Fibroblast of the aortic adventitia (primary cell): ENCODE measurements at regions not wholly inside any gene's neighbourhood (a gene's known extent, or its start where the extent isn't known, plus 50 kb on each side); places are given as distances from the start of the nearest gene placed in this dataset.
A peak's percentile ranks its signal among the peaks of the same experiment; 100 is the strongest.

Experiments used
- DNase-seq: peaks from one replicate; pipeline ENCODE4 v3.0.0-alpha.2; 2010; ENCODE audit warnings: low read depth
- H3K4me3 ChIP-seq: 2 replicates; pipeline ENCODE4 v1.5.1; 2011; ENCODE audit warnings: low read depth, mild to moderate bottlenecking, control low read depth, low read length, moderate library complexity
- TF ChIP-seq, protein P1 (sequence below): IDR thresholded peaks from 2 replicates; pipeline ENCODE4 v1.5.1; 2011; ENCODE audit warnings: mild to moderate bottlenecking, low read length, control low read depth, inconsistent platforms; ENCODE audit not compliant: insufficient read depth

DNA sequence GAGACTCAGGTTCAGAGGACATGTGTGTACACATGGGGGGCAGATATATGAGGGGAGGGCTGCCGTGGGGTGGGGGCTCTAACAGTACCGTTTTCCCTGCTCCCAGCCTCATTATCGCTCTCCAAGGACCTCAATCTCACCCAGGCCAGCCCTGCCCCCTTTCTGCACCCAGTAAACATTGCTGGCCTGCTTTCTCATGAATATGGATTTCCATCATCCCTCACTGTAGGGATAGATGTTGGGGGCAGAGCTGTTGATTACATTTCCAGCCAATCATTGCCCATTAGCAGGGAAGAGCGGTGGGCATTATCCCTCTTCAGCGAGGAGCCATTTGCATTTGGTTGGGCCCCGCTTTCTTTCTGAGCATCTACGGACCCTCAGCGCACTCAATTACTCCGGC lies 273.8 kb downstream of the RPS6KC1 start:
- no peak for DNase-seq
- no peak overlapping the region for H3K4me3 ChIP-seq
- TF ChIP-seq, protein P1, sequence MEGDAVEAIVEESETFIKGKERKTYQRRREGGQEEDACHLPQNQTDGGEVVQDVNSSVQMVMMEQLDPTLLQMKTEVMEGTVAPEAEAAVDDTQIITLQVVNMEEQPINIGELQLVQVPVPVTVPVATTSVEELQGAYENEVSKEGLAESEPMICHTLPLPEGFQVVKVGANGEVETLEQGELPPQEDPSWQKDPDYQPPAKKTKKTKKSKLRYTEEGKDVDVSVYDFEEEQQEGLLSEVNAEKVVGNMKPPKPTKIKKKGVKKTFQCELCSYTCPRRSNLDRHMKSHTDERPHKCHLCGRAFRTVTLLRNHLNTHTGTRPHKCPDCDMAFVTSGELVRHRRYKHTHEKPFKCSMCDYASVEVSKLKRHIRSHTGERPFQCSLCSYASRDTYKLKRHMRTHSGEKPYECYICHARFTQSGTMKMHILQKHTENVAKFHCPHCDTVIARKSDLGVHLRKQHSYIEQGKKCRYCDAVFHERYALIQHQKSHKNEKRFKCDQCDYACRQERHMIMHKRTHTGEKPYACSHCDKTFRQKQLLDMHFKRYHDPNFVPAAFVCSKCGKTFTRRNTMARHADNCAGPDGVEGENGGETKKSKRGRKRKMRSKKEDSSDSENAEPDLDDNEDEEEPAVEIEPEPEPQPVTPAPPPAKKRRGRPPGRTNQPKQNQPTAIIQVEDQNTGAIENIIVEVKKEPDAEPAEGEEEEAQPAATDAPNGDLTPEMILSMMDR: no peak

GRCh38 chr1:213325482-213325881 lies 274.4 kb downstream of the RPS6KC1 start:
- DNase-seq: no peak
- H3K4me3 ChIP-seq: no peak overlapping the region
- TF ChIP-seq, protein P1: no peak

DNA sequence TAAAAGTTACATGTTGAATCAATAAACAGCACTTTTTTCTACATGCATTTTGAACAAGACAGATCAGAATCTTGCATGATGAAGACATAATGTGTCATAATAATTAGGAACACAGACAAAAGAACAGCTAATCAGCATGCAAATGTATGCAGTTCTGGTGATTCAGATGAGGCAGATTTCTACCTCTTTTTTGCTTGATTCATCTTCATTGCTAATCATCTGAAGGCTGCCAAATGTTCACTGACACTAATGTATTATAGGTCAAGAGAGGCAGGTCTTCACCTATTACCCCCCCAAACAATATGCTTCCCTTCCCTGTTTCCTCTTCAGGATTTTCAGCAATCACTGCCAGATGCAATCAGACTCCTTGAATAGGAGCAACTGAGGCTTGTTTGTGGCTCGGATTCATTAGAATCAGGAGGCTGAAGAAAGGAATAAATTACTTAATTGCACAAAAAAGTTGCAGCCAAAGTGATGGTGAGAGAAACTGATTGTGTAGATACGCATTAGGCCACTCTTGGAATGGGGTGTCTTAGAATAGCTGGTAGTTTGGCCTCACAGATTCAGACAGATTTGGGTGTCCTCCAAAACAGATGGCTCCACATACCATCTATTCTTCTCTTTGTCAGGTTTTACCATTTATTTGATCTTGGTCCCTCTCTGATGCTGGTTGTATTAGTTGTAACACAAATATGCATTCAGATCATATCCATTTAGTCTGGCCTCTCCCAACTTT lies 275.4 kb downstream of the RPS6KC1 start:
- TF ChIP-seq, protein P1: no peak
- no peak overlapping the region for H3K4me3 ChIP-seq
- no peak for DNase-seq

DNA sequence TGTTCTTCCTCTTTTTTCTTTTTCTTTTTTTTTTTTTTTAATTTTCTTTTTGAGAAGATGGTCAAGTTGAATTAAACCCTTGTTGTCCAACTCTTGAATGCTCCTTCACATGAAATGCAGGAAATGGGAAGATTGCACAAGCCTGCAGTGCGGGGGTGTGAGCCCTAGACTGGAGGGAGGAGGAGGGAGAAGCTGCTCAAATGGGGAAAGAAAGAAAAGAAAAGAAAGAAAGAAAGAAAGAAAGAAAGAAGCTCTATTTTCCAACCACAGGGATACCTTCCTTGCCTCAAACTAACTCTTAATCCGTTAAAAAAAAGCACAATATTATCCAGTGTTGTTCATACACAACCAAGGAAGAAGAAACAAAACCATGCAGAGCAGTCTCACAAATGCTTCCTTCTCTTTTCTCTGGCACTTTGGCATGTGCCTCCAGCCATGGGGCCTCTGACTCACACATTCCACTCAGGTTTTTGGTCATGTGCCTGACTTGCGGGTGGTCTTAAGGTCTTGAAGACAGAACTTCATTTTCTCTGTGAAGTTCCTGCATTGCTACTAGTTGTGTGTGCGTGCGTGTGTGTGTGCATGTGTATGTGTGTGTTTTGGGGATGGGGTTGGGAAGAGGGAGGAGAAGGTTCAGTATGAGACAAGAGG lies 276.1 kb downstream of the RPS6KC1 start:
- DNase-seq: peak; percentile 82
- TF ChIP-seq, protein P1: no peak
- H3K4me3 ChIP-seq: no peak overlapping the region

- no peak for DNase-seq
- TF ChIP-seq, protein P1: no peak
- no peak overlapping the region for H3K4me3 ChIP-seq
These were observed 278.5 kb downstream of the RPS6KC1 start for GRCh38 chr1:213329406-213330008.

- no peak overlapping the region for H3K4me3 ChIP-seq
- TF ChIP-seq, protein P1: no peak
- no peak for DNase-seq
These were observed 279.2 kb downstream of the RPS6KC1 start for GRCh38 chr1:213330281-213330680.
